ENCODE measurements at regions not wholly inside any gene's neighbourhood (a gene's known extent, or its start where the extent isn't known, plus 50 kb on each side); places are given as distances from the start of the nearest gene placed in this dataset.

DNA sequence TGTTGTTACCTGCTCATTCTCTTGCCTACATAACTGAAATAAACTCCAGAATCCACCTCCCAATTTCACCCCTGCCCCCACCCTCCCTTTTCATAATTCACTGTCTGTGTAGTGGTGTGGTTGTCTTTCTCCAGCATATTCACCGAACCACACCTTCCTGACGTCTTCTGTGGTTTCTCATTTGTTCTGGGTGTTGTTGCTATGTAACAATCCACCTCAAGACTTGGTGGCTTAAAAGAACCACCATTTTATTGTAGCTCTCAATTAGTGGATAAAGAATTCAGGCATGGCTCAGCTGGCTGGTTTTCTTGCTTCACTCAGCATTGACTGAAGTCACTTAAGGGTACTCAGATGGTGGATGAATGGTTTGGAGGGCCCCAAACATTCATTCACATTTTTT lies 229.8 kb downstream of the MAF start:
- no peak for DNase-seq (ENCODE audit: low read depth)

DNA sequence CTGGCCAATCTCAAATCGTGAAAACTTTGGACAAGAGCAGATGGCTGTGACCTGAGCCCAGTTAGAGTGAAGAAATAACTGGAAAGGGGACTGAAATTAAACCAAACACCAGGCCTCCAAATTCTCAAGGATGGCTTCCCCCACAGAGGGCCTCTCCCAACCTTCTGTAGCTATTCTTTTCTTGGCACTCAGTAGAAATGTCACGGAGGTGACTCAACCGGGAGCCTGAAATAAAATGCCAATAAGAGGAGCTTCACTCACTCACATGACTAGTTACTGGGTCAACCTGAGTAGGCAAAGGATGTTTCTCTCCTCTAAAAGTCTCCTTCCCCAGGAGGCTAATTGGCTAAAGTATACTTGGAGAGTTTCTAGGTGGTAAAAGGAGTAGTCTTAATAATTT lies 230.7 kb downstream of the MAF start:
- no peak for DNase-seq (ENCODE audit: low read depth)

DNA sequence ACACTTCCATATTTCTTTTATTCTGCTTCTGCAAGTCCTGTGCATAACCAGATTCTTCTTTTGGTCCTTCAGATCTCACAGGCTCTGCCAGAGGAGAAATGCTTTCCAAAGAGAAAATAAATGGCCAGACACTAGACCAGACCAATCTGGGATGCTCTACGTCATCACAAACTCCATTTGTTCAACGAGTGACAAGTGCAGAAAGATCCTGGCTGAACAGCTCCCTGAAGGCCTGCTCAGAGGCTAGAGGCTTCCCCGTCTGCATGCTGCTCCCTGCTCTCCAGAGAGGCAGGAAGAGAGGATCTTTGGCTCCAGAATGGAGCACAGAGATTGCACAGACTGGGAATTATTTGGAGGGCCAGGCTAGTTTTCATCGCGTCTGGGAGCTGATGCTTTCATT lies 232.7 kb downstream of the MAF start:
- no peak for DNase-seq (ENCODE audit: low read depth)

DNA sequence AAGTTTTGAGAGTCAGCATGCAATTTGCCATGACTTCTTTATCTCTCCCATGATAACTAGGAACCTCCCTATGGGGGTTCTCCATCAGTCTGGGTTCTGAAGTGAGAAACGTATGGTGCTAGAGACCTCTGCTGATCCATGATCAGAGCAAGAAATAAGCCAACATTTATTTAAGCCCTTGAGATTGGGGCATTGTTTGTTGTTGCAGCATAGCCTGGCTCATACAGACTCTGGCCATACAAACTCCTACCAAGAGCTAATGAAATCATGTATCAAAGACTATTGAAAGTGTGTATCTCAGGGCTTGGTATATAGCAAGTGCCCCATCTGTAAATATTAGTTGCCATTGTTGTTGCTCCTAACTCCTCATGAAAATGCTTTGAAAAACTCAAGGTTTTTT lies 233.9 kb downstream of the MAF start:
- no peak for DNase-seq (ENCODE audit: low read depth)

DNA sequence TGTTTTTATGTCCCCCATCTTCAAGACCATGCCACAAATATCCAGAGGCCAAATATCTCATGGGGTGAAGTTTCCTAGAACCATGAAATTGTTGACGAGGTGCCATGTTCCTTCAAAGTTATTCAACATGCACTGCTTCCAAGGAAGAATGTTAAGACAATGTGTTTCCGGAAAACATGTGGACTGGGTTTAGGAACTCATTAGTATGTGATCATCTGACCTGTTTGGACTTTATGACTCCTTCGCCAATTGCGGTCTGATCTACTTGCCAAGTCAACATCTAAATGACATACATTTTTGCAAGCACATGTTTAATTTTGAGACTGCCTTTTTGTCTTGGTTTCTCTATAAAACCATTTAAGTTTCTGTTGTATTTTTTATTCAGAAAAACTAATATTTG lies 234.8 kb downstream of the MAF start:
- no peak for DNase-seq (ENCODE audit: low read depth)

DNA sequence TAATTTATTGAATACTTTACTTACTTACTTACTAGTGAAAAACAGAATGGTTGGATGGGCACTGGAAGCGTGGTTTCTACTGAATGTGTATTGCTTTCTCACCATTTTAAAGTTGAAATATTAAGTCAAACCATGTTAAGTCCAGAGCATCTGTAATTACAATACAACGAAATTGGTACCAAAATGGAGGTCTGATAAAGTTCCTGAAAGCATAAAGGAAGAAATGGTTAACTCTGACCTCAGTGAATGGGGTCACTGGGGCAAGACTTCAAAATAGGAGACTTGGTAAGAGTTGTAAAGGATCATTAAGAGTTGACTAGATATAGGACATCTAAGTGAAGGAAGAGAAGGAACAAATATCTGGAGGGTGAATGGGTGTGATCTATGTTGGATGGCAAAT lies 237.1 kb downstream of the MAF start:
- no peak for DNase-seq (ENCODE audit: low read depth)

DNA sequence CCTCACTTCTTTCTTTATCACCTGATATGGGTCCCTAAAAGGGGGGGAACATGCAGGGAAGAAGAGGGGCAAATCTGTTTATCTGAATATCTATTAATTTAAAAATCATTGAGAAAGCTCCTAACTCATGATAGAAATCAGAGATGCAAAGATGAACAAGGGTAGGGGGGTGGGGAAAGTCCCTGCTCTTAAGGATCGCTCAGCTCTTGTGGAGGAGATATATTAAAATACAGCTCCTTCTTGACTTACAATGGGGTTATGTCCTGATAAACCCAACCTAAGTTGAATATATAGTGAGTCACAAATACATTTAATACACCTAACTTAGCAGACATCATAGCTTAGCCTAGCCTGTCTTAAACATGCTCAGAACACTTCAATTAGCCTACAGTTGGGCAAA lies 237.5 kb downstream of the MAF start:
- no peak for DNase-seq (ENCODE audit: low read depth)

DNA sequence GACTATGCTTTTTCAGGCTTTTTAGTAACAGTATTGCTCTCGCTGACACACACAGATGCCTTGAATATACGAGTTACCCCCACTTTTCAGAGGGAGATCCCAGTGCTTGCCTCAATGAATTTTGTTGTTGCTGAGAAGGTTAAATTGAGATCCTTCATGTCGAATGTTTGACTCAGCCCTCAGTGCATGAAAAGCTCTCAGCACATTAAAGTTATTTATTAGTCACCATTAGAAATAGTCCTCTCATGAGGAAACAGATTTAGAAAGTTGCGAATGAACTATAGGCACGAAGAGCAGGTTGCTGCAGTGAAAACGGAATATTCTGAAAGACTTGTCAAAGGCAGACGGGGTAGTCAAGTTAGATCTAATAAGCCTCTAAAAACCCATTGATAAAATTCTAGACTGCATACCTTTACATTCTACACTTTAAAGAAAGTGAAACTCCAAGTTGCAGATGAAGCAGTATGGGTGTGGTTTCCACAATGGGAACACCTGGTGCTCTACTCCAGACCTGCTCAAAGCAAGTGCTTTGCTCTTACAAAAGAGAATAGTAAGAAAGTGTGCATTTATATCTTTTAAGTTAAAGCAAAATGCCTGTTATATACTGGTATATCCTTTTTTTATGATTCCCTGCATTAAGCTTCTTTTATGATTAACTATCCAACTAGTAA lies 238.1 kb downstream of the MAF start:
- no peak for DNase-seq (ENCODE audit: low read depth)

DNA sequence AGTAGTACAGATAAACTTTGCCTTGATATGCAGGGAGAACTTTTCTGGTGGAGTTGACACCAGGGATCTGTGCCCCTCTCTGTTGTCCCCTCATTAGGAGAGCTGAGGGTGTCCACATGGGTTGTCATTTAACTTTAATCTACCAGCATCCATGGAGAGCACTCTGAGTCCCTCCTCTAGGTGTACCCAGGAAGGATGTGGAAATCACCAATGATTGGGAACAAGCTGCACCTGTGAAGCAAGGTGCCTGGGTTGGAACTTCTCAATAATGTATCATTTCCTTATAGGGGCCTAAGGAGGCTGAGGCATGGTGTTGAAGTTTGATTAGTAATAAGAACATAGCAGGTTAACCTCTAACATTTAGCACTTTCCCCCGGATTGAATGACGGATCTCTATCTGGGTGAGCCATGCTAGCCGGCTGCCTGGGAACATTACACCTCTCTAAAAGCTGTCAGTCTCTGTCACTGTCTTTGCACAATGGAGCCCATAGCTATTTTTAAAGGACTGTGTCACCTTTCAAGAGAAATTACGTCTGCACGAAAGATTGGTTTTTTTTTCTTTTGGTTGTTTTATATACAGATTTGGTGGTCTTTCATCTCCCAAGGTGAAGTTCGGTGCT lies 239.3 kb downstream of the MAF start:
- no peak for DNase-seq (ENCODE audit: low read depth)

DNA sequence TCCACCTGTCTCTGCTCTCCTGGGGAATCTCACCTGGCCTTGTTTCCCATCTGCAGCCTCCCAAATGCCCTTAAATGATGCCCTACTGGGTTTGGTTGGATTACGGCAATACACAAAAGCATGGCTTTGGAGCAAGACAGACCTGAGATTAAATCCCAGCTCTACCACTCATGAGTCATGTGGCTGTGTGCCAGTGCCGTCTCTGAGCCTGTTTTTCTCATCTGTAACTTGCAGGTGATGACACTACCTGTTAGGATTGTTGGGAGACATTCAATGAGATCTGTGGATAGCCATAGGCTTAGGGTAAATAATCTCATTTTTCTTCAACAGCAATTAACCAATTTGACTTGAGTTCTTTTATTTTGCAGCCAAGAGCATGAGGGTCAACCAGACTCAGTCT lies 240.3 kb downstream of the MAF start:
- no peak for DNase-seq (ENCODE audit: low read depth)

DNA sequence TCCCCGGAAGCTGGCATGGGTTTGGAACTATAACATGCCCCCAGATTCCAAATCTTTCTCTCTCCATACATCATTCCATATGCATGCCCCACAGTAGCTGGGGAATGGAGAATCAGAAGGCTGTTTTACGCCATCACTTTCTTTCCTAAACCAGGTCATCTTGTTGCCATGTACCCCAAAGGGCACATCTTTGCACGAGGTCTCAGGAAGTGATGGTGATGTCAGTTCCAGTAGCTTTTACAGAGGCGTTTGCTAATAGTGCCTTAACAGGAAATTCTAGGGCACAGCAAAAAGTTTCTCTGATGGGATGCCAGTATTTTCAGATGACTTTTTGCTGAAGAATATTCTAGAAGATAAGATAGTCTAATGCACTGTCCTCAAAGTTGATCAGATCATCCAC lies 241.5 kb downstream of the MAF start:
- no peak for DNase-seq (ENCODE audit: low read depth)

DNA sequence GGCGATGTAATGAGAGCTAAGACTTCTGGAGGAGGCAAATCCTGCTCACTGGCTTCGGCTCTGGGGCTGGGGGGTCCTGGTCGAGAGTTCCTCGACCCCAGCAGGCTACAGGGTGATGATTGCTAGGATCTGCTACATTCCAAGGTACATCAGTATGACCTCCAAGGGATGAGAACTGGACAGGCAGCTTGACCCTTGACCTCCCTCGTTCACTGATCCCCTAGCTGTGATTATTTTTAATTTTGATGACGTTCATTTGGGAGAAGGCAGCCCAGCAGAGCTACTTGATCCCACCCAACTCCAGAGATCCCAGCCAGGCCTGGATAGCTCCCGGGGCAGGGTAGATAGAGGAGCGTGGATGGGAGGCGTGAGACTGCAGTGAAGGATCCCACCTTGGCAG lies 242.3 kb downstream of the MAF start:
- DNase-seq (ENCODE audit: low read depth): no peak

DNA sequence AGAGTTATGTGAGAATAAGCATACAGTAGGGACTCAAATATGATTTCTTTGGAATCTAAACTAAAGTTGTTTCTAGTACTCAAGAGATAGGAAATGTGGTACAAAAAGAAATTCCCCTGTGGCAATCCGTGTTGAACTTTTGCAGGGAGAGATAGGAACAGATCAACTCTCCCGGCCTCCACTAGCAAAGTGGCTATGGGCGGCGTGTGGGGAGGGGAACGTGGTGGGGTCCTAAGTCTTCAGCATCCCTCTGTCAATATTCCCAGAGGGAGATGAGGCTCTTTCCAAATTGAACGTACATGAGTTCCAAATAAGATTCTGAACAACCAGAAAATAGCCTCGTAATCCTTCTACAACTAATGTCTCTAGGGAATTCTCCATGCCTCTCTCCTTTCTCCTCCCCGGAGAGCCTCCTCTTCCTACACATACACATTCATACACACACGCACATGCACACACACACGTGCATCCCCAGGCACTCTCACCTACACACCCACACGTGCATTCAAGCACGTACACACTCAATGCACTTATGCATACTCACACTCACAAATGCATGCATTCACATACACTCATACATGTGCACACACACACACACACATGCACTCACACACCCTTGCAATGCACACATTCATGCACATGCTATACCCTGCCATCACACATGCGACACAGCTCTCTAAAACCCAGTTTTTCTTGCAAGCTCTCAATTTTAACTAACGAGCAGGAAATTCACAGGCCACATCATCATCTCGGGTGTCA lies 244.8 kb downstream of the MAF start:
- no peak for DNase-seq (ENCODE audit: low read depth)

DNA sequence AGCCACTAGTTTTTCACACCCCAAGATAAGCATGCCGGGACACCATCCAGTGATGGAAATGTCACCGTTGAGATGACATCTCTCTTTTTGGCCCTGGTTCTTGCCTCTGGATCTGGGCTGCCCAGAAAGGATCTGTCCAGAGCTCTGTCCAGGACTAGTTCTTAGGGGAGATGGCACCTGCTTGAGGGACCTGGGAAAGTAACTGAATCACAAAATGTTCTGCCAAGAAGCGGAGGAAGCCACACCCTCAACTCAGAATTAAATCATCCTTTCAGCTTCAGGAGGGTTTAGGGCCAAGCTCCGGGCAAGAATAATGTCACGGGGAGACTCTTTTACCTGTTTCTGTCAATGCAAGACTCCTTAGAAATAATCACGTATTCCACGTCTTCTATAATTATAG lies 248.6 kb downstream of the MAF start:
- DNase-seq (ENCODE audit: low read depth): no peak

DNA sequence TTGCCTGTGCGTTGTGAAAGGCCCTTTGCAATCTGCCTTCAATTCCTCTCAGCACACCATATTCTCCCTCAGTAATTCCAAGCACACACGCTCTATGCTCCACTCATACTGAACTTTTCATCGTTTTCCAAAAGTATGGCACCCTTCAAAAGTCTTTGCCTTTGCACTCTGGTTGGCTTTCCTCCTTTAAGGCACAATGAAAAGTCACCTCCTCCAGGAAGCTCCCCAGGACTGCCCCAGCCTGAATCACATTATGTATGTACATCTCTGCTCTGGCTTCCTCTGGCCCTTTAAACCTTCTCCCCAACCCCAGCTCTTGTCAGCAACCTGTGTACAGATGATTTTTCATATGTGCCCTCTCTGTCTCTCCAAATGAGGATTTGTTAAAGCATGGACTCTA lies 250.7 kb downstream of the MAF start:
- DNase-seq (ENCODE audit: low read depth): no peak

DNA sequence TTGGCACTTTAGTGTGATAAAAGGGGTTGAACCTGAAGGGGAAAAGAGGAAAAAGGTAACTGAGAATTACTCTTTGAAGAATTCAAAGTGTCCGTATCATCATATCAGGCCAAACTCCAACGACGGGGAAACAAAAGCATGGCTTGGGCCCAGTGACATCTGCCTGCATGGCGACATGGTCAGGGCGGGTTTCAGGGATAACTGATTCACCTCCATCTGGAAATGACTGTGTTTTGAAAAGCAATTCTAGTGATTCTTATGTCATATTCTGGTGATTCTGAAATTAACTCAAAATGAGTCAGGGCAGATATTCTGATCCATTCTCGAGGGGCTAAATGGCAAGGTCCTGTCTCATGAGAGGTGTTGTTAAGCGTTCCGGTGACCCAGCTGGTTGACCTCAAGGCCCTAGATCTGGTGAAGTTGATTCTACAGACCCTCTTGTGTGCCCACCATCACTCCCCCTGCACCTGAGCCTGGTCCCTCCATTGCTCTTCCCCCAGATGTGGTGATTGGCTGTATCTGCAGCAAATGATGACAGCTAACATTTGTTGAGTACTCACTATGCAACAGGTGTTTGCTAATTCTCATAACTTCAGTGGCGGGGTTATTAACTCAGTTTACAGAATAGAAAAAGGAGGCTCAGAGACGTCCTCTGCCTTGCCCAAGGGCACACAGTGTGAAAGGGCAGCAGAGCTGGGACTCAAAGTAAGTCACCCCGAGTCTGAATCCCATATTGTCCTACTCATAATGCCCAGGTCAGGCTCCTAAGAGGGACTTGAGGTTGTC lies 251.8 kb downstream of the MAF start:
- no peak for DNase-seq (ENCODE audit: low read depth)

DNA sequence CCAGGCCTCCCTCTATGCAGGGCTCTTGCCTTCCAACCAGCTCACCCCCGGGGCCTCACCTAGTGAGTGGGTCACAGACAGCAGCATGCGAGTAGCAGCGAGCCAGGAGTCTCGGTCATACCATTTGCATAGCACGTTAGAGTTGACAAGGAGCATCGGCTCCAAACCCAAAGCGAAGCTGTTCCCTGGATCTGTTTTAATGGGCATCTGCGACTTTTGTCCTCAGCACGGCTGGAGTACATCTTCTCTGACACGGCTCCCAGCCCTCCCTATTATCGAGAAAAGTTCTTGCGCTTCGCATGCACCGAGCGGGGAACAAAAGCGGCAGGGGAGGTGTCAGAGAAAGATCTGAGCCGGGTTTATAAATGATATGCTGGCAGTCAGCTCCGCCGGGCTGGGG lies 253.3 kb downstream of the MAF start:
- DNase-seq (ENCODE audit: low read depth): no peak

DNA sequence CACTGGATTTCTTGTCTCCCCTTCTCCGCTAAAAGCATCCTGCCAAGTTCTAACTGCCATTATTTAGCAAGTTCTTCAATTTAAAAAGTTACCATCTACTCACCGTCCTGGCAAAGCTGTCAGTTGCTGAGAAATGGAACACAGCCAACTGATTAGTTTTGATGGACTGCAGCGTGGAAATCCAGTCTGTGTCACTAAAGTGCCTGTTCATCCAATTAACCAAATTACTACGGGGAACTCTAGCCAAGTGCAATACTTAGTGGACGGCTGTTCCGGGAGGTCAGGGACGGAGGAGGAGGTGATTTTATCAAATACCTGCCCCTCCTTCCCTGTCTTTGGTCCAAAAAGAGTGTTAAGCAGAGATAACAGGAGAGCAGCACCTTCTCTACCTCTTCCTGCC lies 260.7 kb downstream of the MAF start:
- no peak for DNase-seq (ENCODE audit: low read depth)

DNA sequence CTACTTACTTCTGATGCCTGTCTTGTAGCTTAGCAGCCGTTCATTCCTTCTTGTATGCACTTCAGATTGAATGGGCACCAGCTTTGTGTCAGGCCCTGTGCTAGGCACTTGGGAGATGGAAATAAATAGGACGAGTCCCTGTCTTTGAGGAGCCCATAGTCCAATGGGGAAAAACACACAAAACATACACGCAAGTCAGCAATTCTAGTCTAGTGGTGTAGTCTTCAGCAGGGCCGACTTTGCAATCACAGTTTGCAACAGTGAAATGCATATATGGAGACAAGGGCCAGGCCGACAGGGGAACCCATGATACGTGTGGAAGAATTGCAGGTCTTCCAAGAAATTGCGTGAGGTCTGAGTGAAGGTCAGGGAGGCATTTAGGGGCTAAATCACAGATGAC lies 262.6 kb downstream of the MAF start:
- DNase-seq (ENCODE audit: low read depth): no peak

DNA sequence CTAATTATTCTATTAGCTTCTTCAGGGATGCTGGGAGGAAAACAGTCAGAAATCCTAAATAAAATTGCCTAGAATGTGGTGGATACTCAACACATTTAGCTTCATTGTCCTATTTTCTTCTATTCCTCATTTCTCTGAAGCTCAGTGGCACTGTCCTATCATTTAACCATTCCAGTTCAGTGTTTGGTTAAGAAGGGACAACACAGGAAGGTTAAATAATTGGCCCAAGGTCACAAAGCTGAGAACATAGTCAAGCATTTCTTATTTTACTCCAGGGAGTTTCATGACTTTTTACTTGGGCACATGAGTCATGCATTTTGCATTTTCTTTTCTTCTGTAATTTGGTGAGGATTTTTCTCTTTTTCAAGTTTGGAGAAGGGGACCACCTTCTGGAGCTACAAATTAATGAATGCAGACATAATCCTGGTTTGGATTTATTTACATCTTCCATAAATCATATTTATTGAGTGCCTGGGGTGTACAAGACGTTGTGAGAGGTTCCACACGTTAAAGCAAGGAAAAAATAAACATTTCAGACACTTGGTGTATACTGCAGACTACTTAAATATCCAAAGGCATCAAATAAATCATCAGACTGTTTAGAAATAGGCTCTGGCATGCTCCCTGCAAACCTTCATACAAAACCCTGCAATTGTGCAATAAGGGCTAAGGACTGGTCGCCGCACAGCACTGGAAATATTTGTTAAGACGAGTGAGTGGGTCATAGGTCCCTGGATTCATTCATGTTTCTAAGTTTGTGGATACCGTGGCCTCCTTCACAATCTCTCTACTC lies 263.9 kb downstream of the MAF start:
- no peak for DNase-seq (ENCODE audit: low read depth)

DNA sequence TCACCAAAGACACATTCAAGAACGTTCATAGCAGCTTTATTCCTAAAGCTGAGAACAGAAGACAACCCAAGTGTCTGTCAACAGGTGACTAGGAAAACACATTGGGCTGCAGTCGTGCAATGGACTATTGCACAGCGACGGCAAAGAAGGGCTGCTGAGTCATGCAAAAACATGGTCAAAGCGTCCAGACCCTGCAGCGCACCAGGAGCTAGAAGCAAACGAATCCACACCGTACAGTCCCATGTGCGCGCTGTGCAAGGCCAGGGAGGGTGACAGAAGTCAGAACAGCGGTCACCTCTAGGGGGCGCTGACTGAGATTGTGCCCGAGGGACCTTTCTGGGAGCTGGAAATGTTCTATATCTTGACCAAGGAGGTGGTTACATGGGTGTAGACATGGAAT lies 266.4 kb downstream of the MAF start:
- DNase-seq (ENCODE audit: low read depth): no peak

DNA sequence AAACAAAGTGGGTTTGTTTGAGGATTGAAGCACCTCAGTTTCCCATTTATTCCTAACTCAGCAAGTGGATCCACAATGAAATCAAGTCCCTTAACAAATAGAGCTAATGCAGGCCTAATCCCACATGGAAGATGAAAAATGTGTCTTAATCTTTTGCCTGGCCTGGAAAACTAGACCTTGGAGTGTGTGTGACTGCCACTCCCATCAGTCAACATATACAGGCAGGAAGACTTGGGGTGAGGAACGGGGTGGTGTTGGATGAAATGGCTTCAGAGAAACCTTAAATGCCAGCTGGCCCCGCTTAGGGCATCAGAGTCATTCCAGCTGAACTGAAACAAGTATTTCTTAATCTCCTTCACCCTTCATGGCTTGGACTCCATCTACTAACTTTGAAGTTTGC lies 269.5 kb downstream of the MAF start:
- no peak for DNase-seq (ENCODE audit: low read depth)
